Right lobe of liver (tissue), 4 donors: ENCODE measurements at regions not wholly inside any gene's neighbourhood (a gene's known extent, or its start where the extent isn't known, plus 50 kb on each side); places are given as distances from the start of the nearest gene placed in this dataset.

Experiments
- CTCF ChIP-seq, 4 donors: fragments of 200-600 bp in 3 of 4; fragments of 450-650 bp in 1 of 4; IDR thresholded peaks; one replicate each; pipeline versions ENCODE4 v1.5.1 to v1.8.0; 2016 to 2022; ENCODE audit warnings: antibody characterized with exemption in 4 of 4, mild to moderate bottlenecking in 2 of 4
- POLR2A ChIP-seq: fragments of 450-650 bp; IDR thresholded peaks from one replicate; pipeline ENCODE4 v1.6.1; 2017; ENCODE audit warnings: antibody characterized with exemption, mild to moderate bottlenecking
- donor health status: DM: no; HTN: no; CAD: no.
- donor health status: DM: no; HTN: no; CAD: no.
- donor health status: DM: no; HTN: yes; CAD: no.

GRCh38 chr6:43996618-43997344, 130.5 kb downstream of the MRPL14 start:
- no peak for TF ChIP-seq CTCF (IDR thresholded peaks at IDR 0.05)
- no peak for TF ChIP-seq POLR2A
